ENCODE measurements at regions not wholly inside any gene's neighbourhood (a gene's known extent, or its start where the extent isn't known, plus 50 kb on each side); places are given as distances from the start of the nearest gene placed in this dataset.

- DNase-seq, result no peak
- Histone ChIP-seq H3K27me3 (ENCODE audit: insufficient read depth in 3 of 3, low read length in 2 of 3) (peaks cover 0 to 6% (median 0%) of the 10 kb centered on the region in 3 donors), H3K36me3 (ENCODE audit: insufficient read depth in 1 of 2, low read depth in 1 of 2) (no peaks in the 10 kb centered on the region), H3K27ac (no peak overlapping the region), H3K4me3 (no peak overlapping the region), H3K9me3 (no peaks in the 10 kb centered on the region), H3K4me1 (no peaks in the 10 kb centered on the region)
- 58 to 70% (median 62%) methylated on average over 5 of the region's 5 CpGs for WGBS, 3 donors
- intact Hi-C loops (cut with DNase I), result no loop called here
- TF ChIP-seq CTCF (IDR thresholded peaks at IDR 0.05), result no peak
- ATAC-seq, result no peak
These were observed 1045.1 kb downstream of the TBC1D22A start for GRCh38 chr22:47807506-47807905.

DNA sequence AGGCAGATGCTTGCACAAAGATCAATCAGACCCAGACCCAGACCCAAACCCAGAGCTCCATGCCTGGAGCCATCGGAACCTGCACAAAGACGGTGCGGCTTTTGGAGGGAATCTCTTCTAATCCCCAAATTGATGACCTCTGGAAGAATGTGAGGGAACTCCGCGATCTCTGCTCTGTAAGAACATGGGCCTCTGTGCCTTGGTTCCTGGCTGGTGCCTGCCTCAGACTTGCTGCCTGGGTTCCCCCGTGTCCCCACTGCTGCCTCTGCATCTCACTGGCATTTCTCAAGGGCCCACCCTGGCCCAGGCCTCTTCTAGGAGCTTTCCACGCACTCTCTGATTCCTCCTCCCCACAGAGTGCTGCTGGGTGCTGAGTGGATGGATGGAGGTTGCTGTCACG is 1044.4 kb downstream of the TBC1D22A start:
- no peaks in the 10 kb centered on the region for H3K9me3 ChIP-seq
- no peaks in the 10 kb centered on the region for H3K4me1 ChIP-seq
- DNase-seq (no peak), ATAC-seq (no peak)
- no peak overlapping the region for H3K4me3 ChIP-seq
- intact Hi-C loops (cut with DNase I), result no loop called here
- WGBS, 3 donors, result 83 to 88% (median 85%) methylated on average over 8 of the region's 8 CpGs
- no peaks in the 10 kb centered on the region for H3K36me3 ChIP-seq (ENCODE audit: insufficient read depth in 1 of 2, low read depth in 1 of 2)
- H3K27ac ChIP-seq, result no peak overlapping the region
- no peak for TF ChIP-seq CTCF (IDR thresholded peaks at IDR 0.05)
- H3K27me3 ChIP-seq (ENCODE audit: insufficient read depth in 3 of 3, low read length in 2 of 3), result peaks cover 0 to 6% (median 0%) of the 10 kb centered on the region in 3 donors

- H3K27ac ChIP-seq, result no peak overlapping the region
- H3K4me1 ChIP-seq, result no peaks in the 10 kb centered on the region
- WGBS, 3 donors, result 86 to 94% (median 89%) methylated on average over 6 of the region's 6 CpGs
- no peaks in the 10 kb centered on the region for H3K36me3 ChIP-seq (ENCODE audit: insufficient read depth in 1 of 2, low read depth in 1 of 2)
- ATAC-seq (no peak), DNase-seq (no peak)
- H3K4me3 ChIP-seq, result no peak overlapping the region
- no peak for TF ChIP-seq CTCF (IDR thresholded peaks at IDR 0.05)
- no peaks in the 10 kb centered on the region for H3K9me3 ChIP-seq
- intact Hi-C loops (cut with DNase I), result no loop called here
- peaks cover 0 to 6% (median 0%) of the 10 kb centered on the region in 3 donors for H3K27me3 ChIP-seq (ENCODE audit: insufficient read depth in 3 of 3, low read length in 2 of 3)
These were observed 1043.0 kb downstream of the TBC1D22A start for GRCh38 chr22:47805394-47805935.

DNA sequence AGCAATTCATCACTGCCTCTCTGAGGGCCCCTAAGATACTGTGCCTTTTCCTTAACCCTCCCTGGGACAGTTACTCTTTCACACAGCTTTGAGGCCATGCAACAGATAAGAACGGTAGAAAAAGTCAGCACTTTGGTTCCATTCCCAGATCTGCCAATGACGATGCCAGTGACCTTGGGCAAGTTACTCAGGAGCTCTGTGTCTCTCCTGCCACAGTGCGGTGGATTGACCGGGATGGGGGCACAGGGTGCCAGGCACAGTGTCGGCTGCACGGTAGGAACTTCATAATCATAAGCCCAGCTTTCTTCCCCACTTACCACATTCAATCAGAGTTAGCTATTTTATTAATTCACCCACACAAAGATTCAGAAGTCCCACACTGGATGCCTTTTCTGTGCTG is 1041.8 kb downstream of the TBC1D22A start:
- intact Hi-C loops (cut with DNase I), result no loop called here
- Histone ChIP-seq H3K36me3 (ENCODE audit: insufficient read depth in 1 of 2, low read depth in 1 of 2) (no peaks in the 10 kb centered on the region), H3K9me3 (no peaks in the 10 kb centered on the region), H3K4me1 (no peaks in the 10 kb centered on the region), H3K4me3 (no peak overlapping the region), H3K27ac (no peak overlapping the region), H3K27me3 (ENCODE audit: insufficient read depth in 3 of 3, low read length in 2 of 3) (peaks cover 0 to 6% (median 0%) of the 10 kb centered on the region in 3 donors)
- TF ChIP-seq CTCF (IDR thresholded peaks at IDR 0.05), result no peak
- WGBS, 3 donors, result 86 to 89% (median 89%) methylated on average over 6 of the region's 6 CpGs
- ATAC-seq (no peak), DNase-seq (no peak)

DNA sequence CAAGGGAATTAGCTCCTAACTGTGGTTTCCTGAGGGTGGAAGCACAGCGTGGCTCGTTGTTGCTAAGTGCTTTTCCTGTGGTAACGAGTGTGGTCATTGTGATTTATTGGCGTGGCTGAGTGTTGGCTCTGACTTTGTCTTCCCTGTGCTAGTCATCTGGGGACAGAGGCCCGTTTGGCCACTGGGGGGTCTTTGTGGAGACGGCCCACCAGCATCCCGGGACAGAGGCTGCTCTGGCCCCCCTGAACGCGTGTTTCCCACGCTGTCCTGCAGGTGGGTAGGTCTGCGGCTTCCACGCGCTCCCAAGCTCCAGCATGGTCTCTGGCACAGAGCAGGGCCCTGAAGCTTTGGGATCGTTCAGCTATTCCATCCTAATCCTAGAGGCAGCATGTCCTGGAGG is 1040.0 kb downstream of the TBC1D22A start:
- no peak overlapping the region for H3K27ac ChIP-seq
- DNase-seq (no peak), ATAC-seq (no peak)
- 50 to 57% (median 54%) methylated on average over 14 of the region's 14 CpGs for WGBS, 3 donors
- H3K4me3 ChIP-seq, result no peak overlapping the region
- H3K4me1 ChIP-seq, result no peaks in the 10 kb centered on the region
- intact Hi-C loops (cut with DNase I), result no loop called here
- H3K36me3 ChIP-seq (ENCODE audit: insufficient read depth in 1 of 2, low read depth in 1 of 2), result no peaks in the 10 kb centered on the region
- peaks cover 0 to 6% (median 0%) of the 10 kb centered on the region in 3 donors for H3K27me3 ChIP-seq (ENCODE audit: insufficient read depth in 3 of 3, low read length in 2 of 3)
- no peak for TF ChIP-seq CTCF (IDR thresholded peaks at IDR 0.05)
- H3K9me3 ChIP-seq, result no peaks in the 10 kb centered on the region

All from psoas muscle (tissue), 7 donors.